Activated naive CD8-positive, alpha-beta T cell treated with anti-CD3 and anti-CD28 coated beads for 36 hours (primary cell): ENCODE measurements at regions not wholly inside any gene's neighbourhood (a gene's known extent, or its start where the extent isn't known, plus 50 kb on each side); places are given as distances from the start of the nearest gene placed in this dataset.
"Not testable (repeated sequence)": the region's sequence is repeated elsewhere in the genome, so short reads cannot be mapped to it uniquely, and the experiment has no call there.

Source experiments
- DNase-seq: peaks from one replicate; pipeline ENCODE4 v3.0.0; 2021
- H3K27ac Mint-ChIP-seq: one replicate; pipeline ENCODE4 v1.8.0; 2022; ENCODE audit warnings: mild to moderate bottlenecking, moderate library complexity, mixed read lengths
- H3K27me3 Mint-ChIP-seq: one replicate; pipeline ENCODE4 v1.8.0; 2022; ENCODE audit warnings: mild to moderate bottlenecking, mixed read lengths
- H3K36me3 Mint-ChIP-seq: one replicate; pipeline ENCODE4 v1.8.0; 2021; ENCODE audit warnings: mild to moderate bottlenecking, mixed read lengths
- H3K4me1 Mint-ChIP-seq: one replicate; pipeline ENCODE4 v1.8.0; 2021; ENCODE audit warnings: mixed read lengths
- H3K4me3 Mint-ChIP-seq: one replicate; pipeline ENCODE4 v1.8.0; 2022; ENCODE audit warnings: mild to moderate bottlenecking, moderate library complexity, mixed read lengths
- H3K9me3 Mint-ChIP-seq: one replicate; pipeline ENCODE4 v1.8.0; 2022; ENCODE audit warnings: mixed read lengths

- H3K9me3 Mint-ChIP-seq, result peaks cover 1% of the 10 kb centered on the region
- H3K4me3 Mint-ChIP-seq, result no peak overlapping the region
- H3K27ac Mint-ChIP-seq, result no peak overlapping the region
- no peak for DNase-seq
- no peaks in the 10 kb centered on the region for H3K4me1 Mint-ChIP-seq
- H3K27me3 Mint-ChIP-seq, result no peaks in the 10 kb centered on the region
- no peaks in the 10 kb centered on the region for H3K36me3 Mint-ChIP-seq
These were observed 1215.9 kb downstream of the EFNA5 start for GRCh38 chr5:106454651-106455415.

- Mint-ChIP-seq H3K27ac (no peak overlapping the region), H3K27me3 (no peaks in the 10 kb centered on the region), H3K9me3 (peaks cover 1% of the 10 kb centered on the region), H3K4me1 (no peaks in the 10 kb centered on the region), H3K36me3 (no peaks in the 10 kb centered on the region), H3K4me3 (no peak overlapping the region)
- no peak for DNase-seq
These were observed 1216.7 kb downstream of the EFNA5 start for GRCh38 chr5:106454050-106454449.

GRCh38 chr5:106451998-106452397 lies 1218.7 kb downstream of the EFNA5 start:
- no peak overlapping the region for H3K27ac Mint-ChIP-seq
- H3K4me3 Mint-ChIP-seq, result no peak overlapping the region
- no peak for DNase-seq
- peaks cover 2% of the 10 kb centered on the region for H3K9me3 Mint-ChIP-seq
- H3K36me3 Mint-ChIP-seq, result no peaks in the 10 kb centered on the region
- H3K4me1 Mint-ChIP-seq, result peaks cover 2% of the 10 kb centered on the region
- no peaks in the 10 kb centered on the region for H3K27me3 Mint-ChIP-seq

- Mint-ChIP-seq H3K9me3 (peaks cover 1% of the 10 kb centered on the region), H3K27ac (no peak overlapping the region), H3K36me3 (no peaks in the 10 kb centered on the region), H3K4me3 (no peak overlapping the region), H3K27me3 (no peaks in the 10 kb centered on the region), H3K4me1 (peaks cover 2% of the 10 kb centered on the region)
- no peak for DNase-seq
These were observed 1227.0 kb downstream of the EFNA5 start for GRCh38 chr5:106443746-106444145.

- no peaks in the 10 kb centered on the region for H3K4me1 Mint-ChIP-seq
- no peaks in the 10 kb centered on the region for H3K36me3 Mint-ChIP-seq
- H3K27me3 Mint-ChIP-seq, result no peaks in the 10 kb centered on the region
- H3K27ac Mint-ChIP-seq, result no peak overlapping the region
- no peak overlapping the region for H3K4me3 Mint-ChIP-seq
- peaks cover 1% of the 10 kb centered on the region for H3K9me3 Mint-ChIP-seq
- DNase-seq, result no peak
These were observed 1235.6 kb downstream of the EFNA5 start for GRCh38 chr5:106435185-106435584.

GRCh38 chr5:106430733-106431132 lies 1240.0 kb downstream of the EFNA5 start:
- H3K27ac Mint-ChIP-seq, DNase-seq, H3K4me1 Mint-ChIP-seq, H3K9me3 Mint-ChIP-seq, H3K27me3 Mint-ChIP-seq, H3K36me3 Mint-ChIP-seq, H3K4me3 Mint-ChIP-seq: not testable (repeated sequence)

- Mint-ChIP-seq H3K4me3 (no peak overlapping the region), H3K4me1 (no peaks in the 10 kb centered on the region), H3K27ac (no peak overlapping the region), H3K9me3 (peaks cover 1% of the 10 kb centered on the region), H3K36me3 (no peaks in the 10 kb centered on the region), H3K27me3 (no peaks in the 10 kb centered on the region)
- no peak for DNase-seq
These were observed 1247.4 kb downstream of the EFNA5 start for GRCh38 chr5:106423109-106423897.

GRCh38 chr5:106420102-106420501 lies 1250.6 kb downstream of the EFNA5 start:
- H3K27me3 Mint-ChIP-seq, result no peaks in the 10 kb centered on the region
- H3K4me3 Mint-ChIP-seq, result no peak overlapping the region
- peaks cover 3% of the 10 kb centered on the region for H3K9me3 Mint-ChIP-seq
- no peaks in the 10 kb centered on the region for H3K4me1 Mint-ChIP-seq
- DNase-seq, result no peak
- H3K36me3 Mint-ChIP-seq, result no peaks in the 10 kb centered on the region
- H3K27ac Mint-ChIP-seq, result no peak overlapping the region

GRCh38 chr5:106418196-106418595 lies 1252.5 kb downstream of the EFNA5 start:
- Mint-ChIP-seq H3K27me3 (no peaks in the 10 kb centered on the region), H3K4me3 (no peak overlapping the region), H3K36me3 (no peaks in the 10 kb centered on the region), H3K4me1 (no peaks in the 10 kb centered on the region), H3K9me3 (peaks cover 4% of the 10 kb centered on the region), H3K27ac (no peak overlapping the region)
- DNase-seq, result no peak

- Mint-ChIP-seq H3K9me3 (peaks cover 4% of the 10 kb centered on the region), H3K27me3 (no peaks in the 10 kb centered on the region), H3K27ac (no peak overlapping the region), H3K4me1 (no peaks in the 10 kb centered on the region), H3K4me3 (no peak overlapping the region), H3K36me3 (no peaks in the 10 kb centered on the region)
- DNase-seq, result no peak
These were observed 1253.2 kb downstream of the EFNA5 start for GRCh38 chr5:106417566-106417965.

GRCh38 chr5:106417163-106417562 lies 1253.6 kb downstream of the EFNA5 start:
- Mint-ChIP-seq H3K4me3 (no peak overlapping the region), H3K36me3 (no peaks in the 10 kb centered on the region), H3K4me1 (no peaks in the 10 kb centered on the region), H3K27ac (no peak overlapping the region), H3K27me3 (no peaks in the 10 kb centered on the region), H3K9me3 (peaks cover 4% of the 10 kb centered on the region)
- no peak for DNase-seq

- H3K9me3 Mint-ChIP-seq, result peaks cover 4% of the 10 kb centered on the region
- no peak for DNase-seq
- no peaks in the 10 kb centered on the region for H3K27me3 Mint-ChIP-seq
- no peak overlapping the region for H3K27ac Mint-ChIP-seq
- no peak overlapping the region for H3K4me3 Mint-ChIP-seq
- H3K4me1 Mint-ChIP-seq, result no peaks in the 10 kb centered on the region
- no peaks in the 10 kb centered on the region for H3K36me3 Mint-ChIP-seq
These were observed 1255.2 kb downstream of the EFNA5 start for GRCh38 chr5:106415541-106415940.

GRCh38 chr5:106414342-106414741 lies 1256.4 kb downstream of the EFNA5 start:
- no peaks in the 10 kb centered on the region for H3K27me3 Mint-ChIP-seq
- peaks cover 4% of the 10 kb centered on the region for H3K9me3 Mint-ChIP-seq
- H3K36me3 Mint-ChIP-seq, result no peaks in the 10 kb centered on the region
- no peak overlapping the region for H3K4me3 Mint-ChIP-seq
- H3K4me1 Mint-ChIP-seq, result no peaks in the 10 kb centered on the region
- H3K27ac Mint-ChIP-seq, result no peak overlapping the region
- DNase-seq, result no peak

- H3K4me1 Mint-ChIP-seq, result no peaks in the 10 kb centered on the region
- H3K27ac Mint-ChIP-seq, result no peak overlapping the region
- H3K9me3 Mint-ChIP-seq, result peaks cover 3% of the 10 kb centered on the region
- DNase-seq, result no peak
- H3K36me3 Mint-ChIP-seq, result no peaks in the 10 kb centered on the region
- no peaks in the 10 kb centered on the region for H3K27me3 Mint-ChIP-seq
- no peak overlapping the region for H3K4me3 Mint-ChIP-seq
These were observed 1258.1 kb downstream of the EFNA5 start for GRCh38 chr5:106412606-106413005.

- no peaks in the 10 kb centered on the region for H3K4me1 Mint-ChIP-seq
- no peak for DNase-seq
- no peaks in the 10 kb centered on the region for H3K9me3 Mint-ChIP-seq
- H3K27me3 Mint-ChIP-seq, result no peaks in the 10 kb centered on the region
- no peak overlapping the region for H3K4me3 Mint-ChIP-seq
- no peak overlapping the region for H3K27ac Mint-ChIP-seq
- H3K36me3 Mint-ChIP-seq, result no peaks in the 10 kb centered on the region
These were observed 1262.2 kb downstream of the EFNA5 start for GRCh38 chr5:106408570-106408969.

GRCh38 chr5:106408141-106408540 lies 1262.6 kb downstream of the EFNA5 start:
- H3K27me3 Mint-ChIP-seq, result no peaks in the 10 kb centered on the region
- no peaks in the 10 kb centered on the region for H3K36me3 Mint-ChIP-seq
- DNase-seq, result no peak
- H3K9me3 Mint-ChIP-seq, result no peaks in the 10 kb centered on the region
- no peaks in the 10 kb centered on the region for H3K4me1 Mint-ChIP-seq
- H3K27ac Mint-ChIP-seq, result no peak overlapping the region
- H3K4me3 Mint-ChIP-seq, result no peak overlapping the region
